ENCODE measurements at regions not wholly inside any gene's neighbourhood (a gene's known extent, or its start where the extent isn't known, plus 50 kb on each side); places are given as distances from the start of the nearest gene placed in this dataset.

GRCh38 chr20:62566771-62567170 lies 75.5 kb upstream of the SLCO4A1 start:
- no peak for TF ChIP-seq EP300 (IDR thresholded peaks at IDR 0.05; ENCODE audit: low read depth)
- TF ChIP-seq POLR2A (IDR thresholded peaks at IDR 0.05), result no peak
- TF ChIP-seq CTCF (IDR thresholded peaks at IDR 0.05), result no peak
- no peak for TF ChIP-seq POLR2AphosphoS5 (IDR thresholded peaks at IDR 0.05)
